GM18519 (cell line): ENCODE measurements at regions not wholly inside any gene's neighbourhood (a gene's known extent, or its start where the extent isn't known, plus 50 kb on each side); places are given as distances from the start of the nearest gene placed in this dataset.

Experiments used
- ATAC-seq: cut with Tn5 transposase; IDR thresholded peaks from one replicate; pipeline ENCODE4 v1.9.1; 2021; ENCODE audit warnings: mild to moderate bottlenecking, moderate library complexity; ENCODE audit not compliant: unreplicated experiment, low FRiP score

GRCh38 chr11:127308291-127308690 lies 307.7 kb upstream of the KIRREL3 start:
- ATAC-seq = no peak

GRCh38 chr11:127307700-127308099 lies 307.1 kb upstream of the KIRREL3 start:
- no peak for ATAC-seq

GRCh38 chr11:127304634-127305033 lies 304.1 kb upstream of the KIRREL3 start:
- ATAC-seq = no peak

GRCh38 chr11:127288926-127289325 lies 288.4 kb upstream of the KIRREL3 start:
- no peak for ATAC-seq

- no peak for ATAC-seq
Measured at GRCh38 chr11:127281534-127281933, 281.0 kb upstream of the KIRREL3 start.

- no peak for ATAC-seq
Measured at GRCh38 chr11:127275774-127276173, 275.2 kb upstream of the KIRREL3 start.

- ATAC-seq = no peak
Measured at GRCh38 chr11:127274328-127274676, 273.7 kb upstream of the KIRREL3 start.

- ATAC-seq = no peak
Measured at GRCh38 chr11:127273593-127274327, 273.2 kb upstream of the KIRREL3 start.

- ATAC-seq = no peak
Measured at GRCh38 chr11:127270851-127271250, 270.3 kb upstream of the KIRREL3 start.

- no peak for ATAC-seq
Measured at GRCh38 chr11:127269911-127270310, 269.3 kb upstream of the KIRREL3 start.

- ATAC-seq = no peak
Measured at GRCh38 chr11:127268932-127269331, 268.4 kb upstream of the KIRREL3 start.

GRCh38 chr11:127268521-127268920 lies 268.0 kb upstream of the KIRREL3 start:
- no peak for ATAC-seq

- ATAC-seq = no peak
Measured at GRCh38 chr11:127259102-127259501, 258.5 kb upstream of the KIRREL3 start.

GRCh38 chr11:127255209-127255608 lies 254.6 kb upstream of the KIRREL3 start:
- no peak for ATAC-seq

- peak; percentile 65 for ATAC-seq
Measured at GRCh38 chr11:127252321-127252720, 251.8 kb upstream of the KIRREL3 start.

- no peak for ATAC-seq
Measured at GRCh38 chr11:127249576-127249975, 249.0 kb upstream of the KIRREL3 start.

- ATAC-seq = no peak
Measured at GRCh38 chr11:127248476-127248875, 247.9 kb upstream of the KIRREL3 start.

GRCh38 chr11:127247261-127247851 lies 246.8 kb upstream of the KIRREL3 start:
- no peak for ATAC-seq

GRCh38 chr11:127242676-127243075 lies 242.1 kb upstream of the KIRREL3 start:
- ATAC-seq = no peak

GRCh38 chr11:127238321-127238720 lies 237.8 kb upstream of the KIRREL3 start:
- no peak for ATAC-seq

- no peak for ATAC-seq
Measured at GRCh38 chr11:127236776-127237175, 236.2 kb upstream of the KIRREL3 start.

- no peak for ATAC-seq
Measured at GRCh38 chr11:127233998-127234397, 233.4 kb upstream of the KIRREL3 start.
